ENCODE measurements at regions not wholly inside any gene's neighbourhood (a gene's known extent, or its start where the extent isn't known, plus 50 kb on each side); places are given as distances from the start of the nearest gene placed in this dataset.

- no peak overlapping the region for H3K4me3 ChIP-seq (ENCODE audit: low read length)
- DNase-seq (ENCODE audit: low read depth), result no peak
- no peak for TF ChIP-seq CTCF (conservative IDR thresholded peaks at IDR 0.05; ENCODE audit: low read length)
These were observed 163.7 kb downstream of the SHOX start for GRCh38 chrX:794311-794710.

- TF ChIP-seq CTCF (conservative IDR thresholded peaks at IDR 0.05; ENCODE audit: low read length), result no peak
- no peak overlapping the region for H3K4me3 ChIP-seq (ENCODE audit: low read length)
- DNase-seq (ENCODE audit: low read depth), result no peak
These were observed 162.7 kb downstream of the SHOX start for GRCh38 chrX:793216-793770.

- H3K4me3 ChIP-seq (ENCODE audit: low read length), result no peak overlapping the region
- TF ChIP-seq CTCF (conservative IDR thresholded peaks at IDR 0.05; ENCODE audit: low read length), result no peak
- DNase-seq (ENCODE audit: low read depth), result no peak
These were observed 161.0 kb downstream of the SHOX start for GRCh38 chrX:791479-792034.

GRCh38 chrX:790783-791360 lies 160.3 kb downstream of the SHOX start:
- TF ChIP-seq CTCF (conservative IDR thresholded peaks at IDR 0.05; ENCODE audit: low read length), result no peak
- no peak for DNase-seq (ENCODE audit: low read depth)
- no peak overlapping the region for H3K4me3 ChIP-seq (ENCODE audit: low read length)

GRCh38 chrX:790041-790506 lies 159.5 kb downstream of the SHOX start:
- no peak for DNase-seq (ENCODE audit: low read depth)
- no peak overlapping the region for H3K4me3 ChIP-seq (ENCODE audit: low read length)
- no peak for TF ChIP-seq CTCF (conservative IDR thresholded peaks at IDR 0.05; ENCODE audit: low read length)

GRCh38 chrX:789096-789495 lies 158.5 kb downstream of the SHOX start:
- no peak overlapping the region for H3K4me3 ChIP-seq (ENCODE audit: low read length)
- DNase-seq (ENCODE audit: low read depth), result no peak
- TF ChIP-seq CTCF (conservative IDR thresholded peaks at IDR 0.05; ENCODE audit: low read length), result no peak

GRCh38 chrX:786441-786881 lies 155.9 kb downstream of the SHOX start:
- TF ChIP-seq CTCF (conservative IDR thresholded peaks at IDR 0.05; ENCODE audit: low read length), result no peak
- no peak for DNase-seq (ENCODE audit: low read depth)
- no peak overlapping the region for H3K4me3 ChIP-seq (ENCODE audit: low read length)
